Activated T-cell treated with anti-CD3 and anti-CD28 coated beads, Interleukin-2, amount 50 U/mL, for 4 hours (primary cell): ENCODE measurements at regions not wholly inside any gene's neighbourhood (a gene's known extent, or its start where the extent isn't known, plus 50 kb on each side); places are given as distances from the start of the nearest gene placed in this dataset.

ENCODE experiments used
- ATAC-seq, 2 donors: fragments of 200-7000 bp; cut with Tn5 transposase; one replicate each; pipeline ENCODE4 v1.10.0; 2021
- DNase-seq: peaks from one replicate; pipeline ENCODE4 v3.0.0-alpha.2; 2020
- H3K27me3 Mint-ChIP-seq: one replicate; pipeline ENCODE4 v1.8.0; 2021; ENCODE audit warnings: low read depth, mixed read lengths
- H3K36me3 Mint-ChIP-seq: one replicate; pipeline ENCODE4 v1.8.0; 2022; ENCODE audit warnings: mixed read lengths; ENCODE audit not compliant: insufficient read depth
- H3K4me1 Mint-ChIP-seq: one replicate; pipeline ENCODE4 v1.8.0; 2021; ENCODE audit warnings: low read depth, mixed read lengths
- H3K4me3 Mint-ChIP-seq: one replicate; pipeline ENCODE4 v1.8.0; 2021; ENCODE audit warnings: mild to moderate bottlenecking, moderate library complexity, mixed read lengths
- H3K9me3 Mint-ChIP-seq: one replicate; pipeline ENCODE4 v1.8.0; 2021; ENCODE audit warnings: mixed read lengths

GRCh38 chr5:13316176-13316575 is 628.3 kb downstream of the DNAH5 start:
- Mint-ChIP-seq H3K36me3 (no peaks in the 10 kb centered on the region), H3K4me3 (no peak overlapping the region), H3K9me3 (peaks cover 27% of the 10 kb centered on the region), H3K4me1 (no peaks in the 10 kb centered on the region), H3K27me3 (no peaks in the 10 kb centered on the region)
- no peak for ATAC-seq
- no peak for DNase-seq

- Mint-ChIP-seq H3K27me3 (no peaks in the 10 kb centered on the region), H3K4me1 (no peaks in the 10 kb centered on the region), H3K4me3 (no peak overlapping the region), H3K36me3 (no peaks in the 10 kb centered on the region), H3K9me3 (peaks cover 4% of the 10 kb centered on the region)
- ATAC-seq (no peak), DNase-seq (no peak)
These were observed 637.0 kb downstream of the DNAH5 start for GRCh38 chr5:13307480-13307879.

- Mint-ChIP-seq H3K4me3 (no peak overlapping the region), H3K27me3 (no peaks in the 10 kb centered on the region), H3K9me3 (peaks cover 12% of the 10 kb centered on the region), H3K4me1 (no peaks in the 10 kb centered on the region), H3K36me3 (no peaks in the 10 kb centered on the region)
- DNase-seq (no peak), ATAC-seq (no peak)
These were observed 641.0 kb downstream of the DNAH5 start for GRCh38 chr5:13303445-13303844.

GRCh38 chr5:13278811-13279210 is 665.7 kb downstream of the DNAH5 start:
- peaks cover 17% of the 10 kb centered on the region for H3K9me3 Mint-ChIP-seq
- no peak for ATAC-seq
- no peak for DNase-seq
- no peaks in the 10 kb centered on the region for H3K36me3 Mint-ChIP-seq
- H3K4me3 Mint-ChIP-seq = no peak overlapping the region
- H3K4me1 Mint-ChIP-seq = no peaks in the 10 kb centered on the region
- H3K27me3 Mint-ChIP-seq = no peaks in the 10 kb centered on the region

GRCh38 chr5:13278148-13278547 is 666.3 kb downstream of the DNAH5 start:
- Mint-ChIP-seq H3K36me3 (no peaks in the 10 kb centered on the region), H3K9me3 (peaks cover 17% of the 10 kb centered on the region), H3K27me3 (no peaks in the 10 kb centered on the region), H3K4me3 (no peak overlapping the region), H3K4me1 (no peaks in the 10 kb centered on the region)
- DNase-seq (no peak), ATAC-seq (no peak)

- H3K36me3 Mint-ChIP-seq = no peaks in the 10 kb centered on the region
These were observed 668.3 kb downstream of the DNAH5 start for GRCh38 chr5:13276156-13276555.

GRCh38 chr5:13263701-13264100 is 680.8 kb downstream of the DNAH5 start:
- no peak overlapping the region for H3K4me3 Mint-ChIP-seq
- no peaks in the 10 kb centered on the region for H3K4me1 Mint-ChIP-seq
- no peaks in the 10 kb centered on the region for H3K36me3 Mint-ChIP-seq
- no peaks in the 10 kb centered on the region for H3K27me3 Mint-ChIP-seq
- DNase-seq (no peak), ATAC-seq (no peak)
- peaks cover 5% of the 10 kb centered on the region for H3K9me3 Mint-ChIP-seq

More at GRCh38 chr5:13276156-13276555, 668.3 kb downstream of the DNAH5 start:
- H3K4me3 Mint-ChIP-seq = no peak overlapping the region
- H3K27me3 Mint-ChIP-seq = no peaks in the 10 kb centered on the region
- ATAC-seq = no peak
- H3K4me1 Mint-ChIP-seq = no peaks in the 10 kb centered on the region
- DNase-seq = no peak
- H3K9me3 Mint-ChIP-seq = peaks cover 15% of the 10 kb centered on the region

GRCh38 chr5:13253111-13253510 is 691.4 kb downstream of the DNAH5 start:
- no peak for ATAC-seq
- no peak for DNase-seq
- H3K27me3 Mint-ChIP-seq = no peaks in the 10 kb centered on the region
- no peak overlapping the region for H3K4me3 Mint-ChIP-seq
- no peaks in the 10 kb centered on the region for H3K36me3 Mint-ChIP-seq
- H3K9me3 Mint-ChIP-seq = peaks cover 9% of the 10 kb centered on the region
- no peaks in the 10 kb centered on the region for H3K4me1 Mint-ChIP-seq

GRCh38 chr5:13252699-13253098 is 691.8 kb downstream of the DNAH5 start:
- Mint-ChIP-seq H3K4me3 (no peak overlapping the region), H3K36me3 (no peaks in the 10 kb centered on the region), H3K9me3 (peaks cover 9% of the 10 kb centered on the region), H3K4me1 (no peaks in the 10 kb centered on the region), H3K27me3 (no peaks in the 10 kb centered on the region)
- DNase-seq = no peak
- ATAC-seq = no peak

- Mint-ChIP-seq H3K9me3 (peaks cover 10% of the 10 kb centered on the region), H3K4me3 (no peak overlapping the region), H3K27me3 (no peaks in the 10 kb centered on the region), H3K4me1 (no peaks in the 10 kb centered on the region), H3K36me3 (no peaks in the 10 kb centered on the region)
- DNase-seq (no peak), ATAC-seq (no peak)
These were observed 692.7 kb downstream of the DNAH5 start for GRCh38 chr5:13251623-13252376.

- Mint-ChIP-seq H3K27me3 (no peaks in the 10 kb centered on the region), H3K9me3 (peaks cover 10% of the 10 kb centered on the region), H3K36me3 (no peaks in the 10 kb centered on the region), H3K4me3 (no peak overlapping the region), H3K4me1 (no peaks in the 10 kb centered on the region)
- ATAC-seq (no peak), DNase-seq (no peak)
These were observed 693.8 kb downstream of the DNAH5 start for GRCh38 chr5:13250464-13251291.

- ATAC-seq = no peak
These were observed 694.6 kb downstream of the DNAH5 start for GRCh38 chr5:13249854-13250253.

GRCh38 chr5:13248253-13248652 is 696.2 kb downstream of the DNAH5 start:
- ATAC-seq (no peak), DNase-seq (no peak)
- no peaks in the 10 kb centered on the region for H3K27me3 Mint-ChIP-seq
- no peaks in the 10 kb centered on the region for H3K36me3 Mint-ChIP-seq
- H3K4me3 Mint-ChIP-seq = no peak overlapping the region
- H3K4me1 Mint-ChIP-seq = no peaks in the 10 kb centered on the region
- H3K9me3 Mint-ChIP-seq = peaks cover 10% of the 10 kb centered on the region

More at GRCh38 chr5:13249854-13250253, 694.6 kb downstream of the DNAH5 start:
- Mint-ChIP-seq H3K9me3 (peaks cover 10% of the 10 kb centered on the region), H3K4me3 (no peak overlapping the region), H3K4me1 (no peaks in the 10 kb centered on the region), H3K27me3 (no peaks in the 10 kb centered on the region), H3K36me3 (no peaks in the 10 kb centered on the region)
- DNase-seq = no peak

GRCh38 chr5:13246053-13246452 is 698.4 kb downstream of the DNAH5 start:
- H3K4me3 Mint-ChIP-seq = no peak overlapping the region

GRCh38 chr5:13244151-13244550 is 700.3 kb downstream of the DNAH5 start:
- H3K4me1 Mint-ChIP-seq = no peaks in the 10 kb centered on the region
- DNase-seq = no peak
- H3K36me3 Mint-ChIP-seq = no peaks in the 10 kb centered on the region
- no peak for ATAC-seq
- peaks cover 9% of the 10 kb centered on the region for H3K9me3 Mint-ChIP-seq
- no peaks in the 10 kb centered on the region for H3K27me3 Mint-ChIP-seq
- H3K4me3 Mint-ChIP-seq = no peak overlapping the region

More at GRCh38 chr5:13246053-13246452, 698.4 kb downstream of the DNAH5 start:
- ATAC-seq = no peak
- Mint-ChIP-seq H3K27me3 (no peaks in the 10 kb centered on the region), H3K4me1 (no peaks in the 10 kb centered on the region), H3K9me3 (peaks cover 10% of the 10 kb centered on the region), H3K36me3 (no peaks in the 10 kb centered on the region)
- no peak for DNase-seq
